Upper lobe of left lung (tissue), 6 donors: ENCODE measurements at regions not wholly inside any gene's neighbourhood (a gene's known extent, or its start where the extent isn't known, plus 50 kb on each side); places are given as distances from the start of the nearest gene placed in this dataset.
A peak's percentile ranks its signal among the peaks of the same experiment; 100 is the strongest.

Experiments
- ATAC-seq, 2 donors: fragments of 200-7000 bp; cut with Tn5 transposase; one replicate each; pipeline ENCODE4 v1.9.1; 2022; ENCODE audit warnings: mild to moderate bottlenecking in 2 of 2, moderate library complexity in 2 of 2; ENCODE audit not compliant: low FRiP score in 2 of 2
- DNase-seq, 2 donors: peaks; one replicate each; pipeline ENCODE4 v3.0.0-alpha.2; 2019 to 2020
- H3K27ac ChIP-seq, 4 donors: fragments of 200-600 bp; sonication (generic); one replicate each; pipeline ENCODE4 v1.5.1; 2016 to 2019
- H3K27me3 ChIP-seq, 4 donors: fragments of 200-600 bp; sonication (generic); one replicate each; pipeline ENCODE4 v1.5.1; 2017 to 2019
- H3K36me3 ChIP-seq, 4 donors: fragments of 200-600 bp; sonication (generic); one replicate each; pipeline ENCODE4 v1.5.1; 2016 to 2019
- H3K4me1 ChIP-seq, 4 donors: fragments of 200-600 bp; sonication (generic); one replicate each; pipeline ENCODE4 v1.5.1; 2018 to 2019
- H3K4me3 ChIP-seq, 4 donors: fragments of 200-600 bp; sonication (generic); one replicate each; pipeline ENCODE4 v1.5.1; 2017 to 2019; ENCODE audit warnings: mild to moderate bottlenecking in 2 of 4, moderate library complexity in 1 of 4
- H3K9me3 ChIP-seq, 4 donors: fragments of 200-600 bp; sonication (generic); one replicate each; pipeline ENCODE4 v1.5.1; 2018 to 2019
- CTCF ChIP-seq, 6 experiments: fragments of 450-650 bp in 4 of 6; fragments of 200-600 bp in 2 of 6; sonication (generic) in 2 of 6; IDR thresholded peaks; one replicate each; pipeline ENCODE4 v1.5.1; 2016 to 2019; ENCODE audit warnings: antibody characterized with exemption in 6 of 6
- EP300 ChIP-seq, 4 donors: sonication (generic); formaldehyde crosslinking; IDR thresholded peaks; one replicate each; pipeline ENCODE4 v1.5.1; 2017; ENCODE audit warnings: antibody characterized with exemption in 4 of 4, control low read depth in 2 of 4
- POLR2A ChIP-seq, 4 donors: fragments of 450-650 bp; IDR thresholded peaks; one replicate each; pipeline ENCODE4 v1.5.1; 2016 to 2017; ENCODE audit warnings: antibody characterized with exemption in 4 of 4, mild to moderate bottlenecking in 2 of 4
- POLR2AphosphoS5 ChIP-seq, 2 donors: sonication (generic); formaldehyde crosslinking; IDR thresholded peaks; one replicate each; pipeline ENCODE4 v1.5.1; 2017; ENCODE audit warnings: antibody characterized with exemption in 2 of 2
- WGBS, 2 donors: methylation state at CpG; one replicate each; pipeline ENCODE4 v1.1.5; 2017 to 2018; 5-methylcytosine and 5-hydroxymethylcytosine counted together
- donor health status: DM: no; HTN: no; CAD: no; lungs with moderate emphysema.
- donor health status: DM: no; HTN: yes; CAD: no; lungs with severe emphysema.

- no peaks in the 10 kb centered on the region for H3K27me3 ChIP-seq
- H3K27ac ChIP-seq = no peak overlapping the region
- no peaks in the 10 kb centered on the region for H3K4me1 ChIP-seq
- H3K4me3 ChIP-seq = no peak overlapping the region
- 57 to 95% methylated on average over 3 of the region's 3 CpGs for WGBS, 2 donors
- DNase-seq (no peak), ATAC-seq (no peak)
- H3K9me3 ChIP-seq = no peaks in the 10 kb centered on the region
- H3K36me3 ChIP-seq = no peaks in the 10 kb centered on the region
- TF ChIP-seq CTCF (IDR thresholded peaks at IDR 0.05) = no peak
- no peak for TF ChIP-seq EP300 (IDR thresholded peaks at IDR 0.05)
- no peak for TF ChIP-seq POLR2A (IDR thresholded peaks at IDR 0.05)
- TF ChIP-seq POLR2AphosphoS5 (IDR thresholded peaks at IDR 0.05) = no peak
Measured at GRCh38 chr3:191968299-191968698, 507.3 kb downstream of the PYDC2 start.

GRCh38 chr3:191972714-191973398, 511.9 kb downstream of the PYDC2 start:
- WGBS, 2 donors = 88 to 95% methylated on average over 8 of the region's 8 CpGs
- DNase-seq = peak in 1 of 2 donors; percentile 29
- Histone ChIP-seq H3K9me3 (no peaks in the 10 kb centered on the region), H3K4me1 (no peaks in the 10 kb centered on the region), H3K4me3 (no peak overlapping the region), H3K27ac (no peak overlapping the region), H3K36me3 (no peaks in the 10 kb centered on the region), H3K27me3 (no peaks in the 10 kb centered on the region)
- TF ChIP-seq POLR2A (IDR thresholded peaks at IDR 0.05) (no peak), POLR2AphosphoS5 (IDR thresholded peaks at IDR 0.05) (no peak), EP300 (IDR thresholded peaks at IDR 0.05) (no peak), CTCF (IDR thresholded peaks at IDR 0.05) (no peak)
- no peak for ATAC-seq

- DNase-seq (peak in 1 of 2 donors; percentile 41), ATAC-seq (no peak)
- no peak for TF ChIP-seq CTCF (IDR thresholded peaks at IDR 0.05)
- no peak for TF ChIP-seq POLR2AphosphoS5 (IDR thresholded peaks at IDR 0.05)
- TF ChIP-seq POLR2A (IDR thresholded peaks at IDR 0.05) = no peak
- TF ChIP-seq EP300 (IDR thresholded peaks at IDR 0.05) = no peak
- WGBS, 2 donors = 39 to 69% methylated on average over 2 to 5 of the region's 6 CpGs
- Histone ChIP-seq H3K27me3 (no peaks in the 10 kb centered on the region), H3K27ac (no peak overlapping the region), H3K4me3 (no peak overlapping the region), H3K36me3 (no peaks in the 10 kb centered on the region), H3K9me3 (no peaks in the 10 kb centered on the region), H3K4me1 (no peaks in the 10 kb centered on the region)
Measured at GRCh38 chr3:191973820-191974219, 512.9 kb downstream of the PYDC2 start.

- WGBS, 2 donors = 69 to 80% methylated on average over 5 to 6 of the region's 6 CpGs
- H3K4me1 ChIP-seq = no peaks in the 10 kb centered on the region
- H3K27ac ChIP-seq = no peak overlapping the region
- TF ChIP-seq POLR2AphosphoS5 (IDR thresholded peaks at IDR 0.05) (no peak), POLR2A (IDR thresholded peaks at IDR 0.05) (no peak), CTCF (IDR thresholded peaks at IDR 0.05) (no peak), EP300 (IDR thresholded peaks at IDR 0.05) (no peak)
- no peaks in the 10 kb centered on the region for H3K27me3 ChIP-seq
- H3K9me3 ChIP-seq = no peaks in the 10 kb centered on the region
- no peak overlapping the region for H3K4me3 ChIP-seq
- no peaks in the 10 kb centered on the region for H3K36me3 ChIP-seq
- ATAC-seq = no peak
- no peak for DNase-seq
Measured at GRCh38 chr3:191975936-191976335, 515.0 kb downstream of the PYDC2 start.

- Histone ChIP-seq H3K9me3 (no peaks in the 10 kb centered on the region), H3K4me1 (no peaks in the 10 kb centered on the region), H3K36me3 (no peaks in the 10 kb centered on the region), H3K4me3 (no peak overlapping the region), H3K27me3 (no peaks in the 10 kb centered on the region), H3K27ac (no peak overlapping the region)
- ATAC-seq (no peak), DNase-seq (no peak)
- TF ChIP-seq EP300 (IDR thresholded peaks at IDR 0.05) = no peak
- no peak for TF ChIP-seq POLR2AphosphoS5 (IDR thresholded peaks at IDR 0.05)
- TF ChIP-seq POLR2A (IDR thresholded peaks at IDR 0.05) = no peak
- TF ChIP-seq CTCF (IDR thresholded peaks at IDR 0.05) = no peak
- WGBS, 2 donors = 84 to 86% methylated on average over 4 of the region's 4 CpGs
Measured at GRCh38 chr3:191980443-191980842, 519.5 kb downstream of the PYDC2 start.
